ENCODE measurements at regions not wholly inside any gene's neighbourhood (a gene's known extent, or its start where the extent isn't known, plus 50 kb on each side); places are given as distances from the start of the nearest gene placed in this dataset.

DNA sequence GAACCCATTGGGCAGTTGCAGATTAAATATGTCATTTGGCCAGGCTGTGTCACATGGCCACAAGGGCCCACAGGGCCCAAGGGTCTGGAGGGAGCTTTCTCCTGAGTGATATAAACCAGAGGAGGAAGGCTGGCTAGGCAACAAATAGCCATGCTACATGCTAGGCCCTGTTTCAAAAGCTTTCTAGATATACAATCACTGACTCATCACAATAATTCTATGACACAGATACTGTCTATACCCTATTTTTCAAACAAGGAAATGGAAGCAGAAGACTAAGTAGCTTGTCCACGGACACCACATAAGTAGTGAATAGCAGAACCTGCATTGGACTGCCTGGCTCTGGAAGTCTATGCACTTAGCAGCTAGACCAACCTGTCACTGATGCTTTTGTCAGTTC is 625.4 kb downstream of the NTRK3 start:
- no peak for DNase-seq

DNA sequence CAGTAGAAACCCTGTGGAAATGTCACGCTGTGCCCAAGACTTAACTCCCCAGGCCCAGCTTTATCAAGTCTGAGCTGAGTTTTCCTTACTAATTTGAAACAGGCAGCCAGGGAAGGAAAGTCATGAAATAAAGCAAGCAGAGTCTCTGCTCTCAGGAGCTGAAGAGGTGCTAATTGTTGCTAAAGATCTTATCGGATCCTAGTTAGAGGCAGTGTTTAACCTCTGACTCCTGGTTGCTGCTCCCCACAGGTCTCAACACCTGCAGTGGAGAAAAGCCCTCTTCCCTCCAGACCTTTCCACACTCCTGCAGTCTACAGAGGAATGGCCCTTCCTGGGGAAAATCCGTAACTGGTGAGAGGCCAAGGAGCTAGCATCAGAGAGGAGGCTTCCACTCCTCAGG is 628.2 kb downstream of the NTRK3 start:
- DNase-seq: no peak

DNA sequence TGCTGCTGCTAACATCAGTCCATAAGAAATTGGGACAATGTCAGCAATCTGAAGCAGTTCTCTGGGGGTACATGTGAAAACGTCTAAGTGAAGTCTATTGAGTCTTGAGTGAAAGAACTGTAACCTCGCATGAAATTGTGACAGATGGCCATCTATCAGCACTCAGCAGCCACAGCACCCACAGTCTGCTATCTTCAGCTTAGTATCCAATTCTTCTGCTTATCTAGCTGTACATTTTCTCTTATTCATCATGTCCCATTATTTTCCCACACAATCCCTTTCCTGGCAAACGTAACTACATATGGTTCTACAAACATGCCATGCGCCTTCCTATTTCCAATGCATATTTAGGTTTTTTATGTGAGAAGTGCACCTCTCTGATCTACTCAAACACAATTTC is 629.7 kb downstream of the NTRK3 start:
- no peak for DNase-seq

DNA sequence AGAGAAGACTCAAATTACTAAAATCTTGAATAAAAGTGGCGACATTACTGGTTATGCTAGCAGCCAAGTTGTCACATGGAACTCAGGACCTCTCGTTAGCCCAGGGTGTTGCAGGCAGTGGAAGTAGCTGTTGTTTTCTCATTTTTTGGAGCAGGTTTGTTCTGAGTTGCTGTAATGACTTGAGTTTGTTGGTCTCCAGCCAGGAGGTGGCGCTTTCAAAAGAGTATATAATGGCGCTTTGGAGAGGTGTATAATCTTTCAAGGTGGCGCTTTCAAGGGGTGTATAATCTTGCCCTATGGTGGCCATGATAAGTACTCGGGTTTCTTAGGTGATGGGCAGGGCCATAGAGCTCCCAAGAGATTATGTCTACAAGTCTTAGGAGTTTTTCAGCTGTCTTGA is 632.7 kb downstream of the NTRK3 start:
- DNase-seq: no peak

DNA sequence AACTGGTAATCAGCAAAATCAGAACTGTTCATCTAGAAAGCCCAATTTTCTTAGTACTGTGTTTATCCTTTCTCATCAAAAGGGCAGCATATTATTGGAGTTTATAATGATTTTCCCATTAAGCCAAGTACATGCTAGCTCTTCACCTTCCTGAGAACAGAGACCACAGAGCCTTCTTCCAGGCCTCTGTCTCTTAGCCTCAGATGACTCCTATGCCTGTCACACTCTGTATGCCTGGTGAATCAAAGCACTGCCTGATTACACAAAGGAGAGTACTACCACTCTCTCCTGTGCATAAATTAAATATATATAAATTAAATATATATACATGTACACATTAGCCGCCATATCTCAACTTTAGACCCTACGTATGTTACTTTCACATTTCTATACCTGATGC is 636.1 kb downstream of the NTRK3 start:
- no peak for DNase-seq

DNA sequence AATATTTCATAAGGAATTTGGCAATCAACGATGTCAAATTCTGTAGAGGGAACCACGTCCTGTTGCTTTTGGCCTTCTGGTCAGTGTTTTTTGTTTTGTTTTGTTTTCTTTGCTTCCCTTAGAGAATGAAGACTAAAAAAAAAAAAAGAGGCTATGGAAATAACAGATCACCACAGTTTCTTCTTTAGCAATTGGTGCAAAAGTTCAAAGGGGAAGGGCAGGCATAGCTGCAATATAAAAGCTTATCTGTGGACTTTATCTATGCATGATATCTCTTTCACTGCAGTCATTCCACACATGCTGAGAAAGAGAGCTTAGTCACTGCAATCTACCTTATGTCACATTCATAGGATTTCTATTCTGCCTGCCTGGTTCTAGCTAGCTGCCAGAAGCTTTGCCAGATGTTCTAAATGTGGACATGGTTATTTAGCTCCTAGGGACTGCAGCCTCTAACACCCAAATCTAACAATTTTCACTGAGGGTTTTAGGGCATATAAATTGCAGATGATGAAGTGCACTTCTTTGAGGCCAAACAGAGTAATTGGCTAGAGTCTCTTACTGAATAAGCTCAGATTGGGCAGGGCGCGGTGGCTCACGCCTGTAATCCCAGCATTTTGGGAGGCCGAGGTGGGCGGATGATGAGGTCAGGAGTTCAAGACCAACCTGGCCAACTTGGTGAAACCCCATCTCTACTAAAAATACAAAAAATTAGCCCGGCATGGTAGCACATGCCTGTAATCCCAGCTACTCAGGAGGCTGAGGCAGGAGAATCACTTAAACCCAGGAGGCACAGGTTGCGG is 637.2 kb downstream of the NTRK3 start:
- peak; percentile 40 for DNase-seq

DNA sequence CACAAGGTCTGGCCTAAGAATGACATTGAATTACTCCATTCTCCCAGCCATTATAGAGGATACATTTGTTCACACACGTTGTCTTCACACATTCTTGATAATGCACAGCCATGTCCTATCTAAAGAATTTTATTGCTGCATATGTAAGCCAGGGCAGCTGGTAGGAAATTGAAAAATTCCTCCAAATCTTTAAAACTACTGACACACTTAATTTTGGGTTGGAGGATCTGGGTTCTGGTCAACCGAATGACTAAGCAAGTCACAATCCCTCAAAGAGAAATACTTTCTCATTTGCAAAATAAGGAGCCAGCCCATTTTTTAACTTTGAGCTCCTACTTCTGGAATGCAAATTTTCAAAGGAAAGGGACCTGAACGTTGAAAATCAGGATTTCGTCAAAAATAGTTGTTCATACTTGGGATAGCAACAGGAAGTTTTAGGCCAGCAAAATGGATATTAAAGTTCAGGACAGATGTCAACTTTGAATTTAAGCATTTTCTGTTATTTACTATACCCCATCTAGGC is 638.3 kb downstream of the NTRK3 start:
- DNase-seq: no peak

DNA sequence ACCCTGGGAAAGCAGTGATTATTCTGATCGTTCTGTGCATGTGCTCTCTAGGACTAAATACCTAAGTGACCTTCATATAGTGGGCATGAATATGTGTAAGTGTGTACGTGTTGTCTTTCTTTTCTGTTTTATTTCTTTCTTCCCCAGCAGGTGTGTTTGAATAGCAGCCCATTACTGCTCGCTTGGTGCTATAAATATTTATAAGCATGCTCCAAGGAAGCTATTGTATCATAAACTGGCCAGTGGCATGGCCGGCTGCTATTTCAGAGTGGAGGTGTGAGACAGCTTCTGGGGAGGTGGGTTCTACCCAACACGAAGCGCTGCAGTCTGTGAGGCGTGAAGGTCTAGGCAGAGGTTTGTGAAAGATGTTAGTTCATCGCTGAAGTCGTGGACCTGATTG is 641.8 kb downstream of the NTRK3 start:
- DNase-seq: no peak

DNA sequence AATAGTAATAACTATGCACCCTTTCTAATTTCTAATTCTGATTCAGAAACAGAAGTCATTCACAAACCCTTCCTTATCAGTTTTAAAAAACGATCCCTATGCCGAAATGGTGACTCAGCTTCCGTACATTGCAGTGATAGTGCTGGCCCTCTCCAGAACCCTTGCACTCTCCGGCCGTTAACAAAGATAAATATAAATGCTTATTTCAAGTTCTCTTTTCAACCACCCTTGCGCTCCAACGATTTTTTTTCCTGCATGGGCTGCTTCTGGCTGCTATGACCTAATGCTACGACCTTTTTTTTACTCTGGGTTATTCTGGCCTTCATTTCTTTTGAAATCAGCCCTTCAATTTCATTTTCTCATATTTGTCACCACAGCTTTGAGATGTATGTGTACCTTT is 646.2 kb downstream of the NTRK3 start:
- DNase-seq: no peak

DNA sequence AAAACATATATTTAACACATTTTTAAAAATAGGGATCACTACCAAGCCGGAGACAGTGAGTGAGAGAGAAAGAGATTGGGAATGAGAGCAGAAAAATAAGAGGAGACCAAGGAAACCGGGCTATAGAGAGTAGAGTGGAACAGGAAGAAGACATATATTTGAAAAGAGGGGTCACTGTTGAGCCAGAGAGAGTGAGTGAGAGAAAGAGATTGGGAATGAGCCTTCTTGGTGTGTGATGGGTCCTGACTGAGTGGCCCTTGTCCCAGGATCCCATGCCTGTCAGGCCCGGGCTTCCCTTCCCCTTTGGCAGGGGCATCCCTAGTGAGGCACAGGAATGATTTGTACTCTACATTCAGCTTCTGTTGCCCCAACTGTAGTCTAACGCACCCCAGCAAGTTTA is 646.6 kb downstream of the NTRK3 start:
- DNase-seq: no peak

DNA sequence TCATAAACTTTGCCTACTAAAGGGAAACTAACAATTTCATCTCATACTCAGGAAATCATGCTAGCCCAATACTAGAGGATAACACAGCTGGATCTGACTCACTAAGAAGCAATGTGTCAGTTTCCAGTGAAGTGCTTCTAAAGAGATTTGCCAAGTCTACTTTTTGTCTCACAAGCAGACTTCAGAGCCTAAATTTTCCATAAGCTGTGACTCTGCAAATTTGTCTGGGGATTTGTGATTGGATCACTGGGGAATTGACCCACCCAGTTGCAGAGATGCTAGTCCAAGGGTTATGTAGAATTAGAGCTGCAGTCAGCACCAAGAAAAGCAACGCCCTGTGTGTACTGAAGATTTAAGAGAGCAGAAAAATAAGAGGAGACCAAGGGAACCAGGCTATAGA is 647.1 kb downstream of the NTRK3 start:
- no peak for DNase-seq

DNA sequence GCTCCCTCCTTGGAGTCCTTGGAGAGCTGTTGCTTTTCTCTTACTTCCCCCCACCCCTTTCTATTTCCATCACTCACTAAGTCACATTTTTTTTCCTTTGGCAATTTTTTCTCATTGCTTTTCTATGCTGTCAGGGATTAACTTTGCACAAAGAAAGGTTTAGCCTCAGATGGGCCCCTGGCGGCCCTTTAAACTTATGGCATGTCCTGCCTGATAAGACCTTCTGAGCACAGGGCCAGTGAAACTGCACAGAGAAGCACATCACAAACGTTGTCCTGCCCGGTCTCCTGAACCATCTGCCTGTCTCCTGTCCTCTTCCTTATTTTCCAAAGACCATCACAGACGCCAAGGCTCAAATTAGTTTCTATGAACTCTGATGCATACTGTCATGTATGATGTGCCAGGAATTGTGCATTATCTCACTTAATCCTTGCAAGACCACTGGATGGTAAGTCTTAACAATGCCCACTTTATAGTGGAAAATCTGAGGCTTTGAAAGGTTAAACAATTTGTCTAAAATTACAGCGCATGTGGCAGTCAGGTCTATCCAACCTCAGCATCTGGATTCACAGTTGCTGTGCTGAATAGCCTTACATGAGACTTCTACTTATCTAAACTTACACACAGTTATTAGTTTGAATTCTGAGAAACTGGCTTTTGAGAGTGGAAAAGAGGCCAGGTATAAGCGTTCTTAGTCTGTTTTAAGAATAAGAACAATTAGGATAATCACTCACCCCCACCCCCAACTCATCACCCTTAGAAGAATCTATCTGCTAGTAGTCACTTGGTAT is 648.1 kb downstream of the NTRK3 start:
- no peak for DNase-seq

DNA sequence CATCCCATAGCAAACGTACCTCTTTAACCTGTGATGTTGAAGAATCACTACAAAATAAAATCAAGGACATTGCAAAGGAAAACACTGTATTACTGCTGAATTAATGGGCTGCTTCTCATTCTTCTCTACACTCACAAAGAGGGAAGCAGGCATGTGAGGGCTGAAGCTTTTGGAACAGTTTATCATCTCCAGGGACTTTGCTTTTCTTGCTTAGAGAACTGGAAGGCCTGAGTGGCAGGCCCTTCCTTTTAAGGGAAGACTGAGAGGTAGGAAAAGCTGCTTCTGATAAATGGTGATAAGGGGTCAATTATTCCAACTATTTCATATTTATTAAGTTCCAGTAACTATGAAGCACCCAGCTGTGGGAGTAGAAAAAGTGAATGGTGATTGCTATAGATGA is 649.6 kb downstream of the NTRK3 start:
- DNase-seq: no peak

DNA sequence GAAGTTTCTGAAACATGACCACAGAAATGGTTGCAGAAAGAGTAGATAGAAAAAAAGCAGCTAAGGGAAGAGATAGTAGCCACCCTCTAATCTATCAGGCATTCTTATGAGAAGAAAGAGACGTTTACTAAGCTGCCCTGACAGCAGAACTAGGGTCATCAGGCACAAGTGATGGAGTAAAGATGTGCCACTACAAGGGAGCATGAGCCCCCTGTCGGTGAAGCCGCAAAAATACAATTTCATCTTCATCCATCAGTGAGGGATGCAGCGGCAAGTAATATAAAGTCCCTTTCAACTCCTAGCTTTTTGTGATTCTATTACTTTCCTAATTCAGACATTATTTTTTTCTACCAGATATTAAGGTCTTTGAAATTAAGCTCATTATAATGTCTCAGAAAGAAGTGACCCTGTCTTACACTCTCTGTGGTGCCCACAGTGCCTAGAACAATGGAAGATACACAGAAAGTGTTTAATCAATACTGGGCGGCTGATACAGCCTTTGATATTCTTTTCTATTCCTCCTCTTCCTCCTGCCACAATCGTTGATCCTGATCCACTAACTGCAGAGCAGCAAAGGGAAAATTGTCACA is 651.6 kb downstream of the NTRK3 start:
- DNase-seq: no peak

DNA sequence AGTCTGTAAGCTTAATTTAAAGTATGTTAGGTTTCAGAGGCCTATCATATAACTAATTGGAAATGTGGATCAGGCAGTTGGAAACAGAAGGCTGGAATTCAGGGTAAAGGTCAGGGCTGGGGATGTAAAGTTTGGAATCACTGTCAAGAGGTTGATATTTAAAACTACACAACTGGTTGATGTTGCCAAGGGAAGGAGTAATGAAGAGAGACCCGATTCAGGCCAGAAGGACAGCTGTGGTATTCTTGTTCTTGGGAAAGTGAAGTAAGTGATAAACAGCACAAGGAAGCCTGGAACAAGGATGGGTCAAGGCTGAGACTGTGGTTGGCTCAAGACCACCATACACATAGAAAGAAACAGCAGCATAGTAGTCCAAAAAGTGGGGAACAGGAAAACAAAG is 654.2 kb downstream of the NTRK3 start:
- DNase-seq: no peak

DNA sequence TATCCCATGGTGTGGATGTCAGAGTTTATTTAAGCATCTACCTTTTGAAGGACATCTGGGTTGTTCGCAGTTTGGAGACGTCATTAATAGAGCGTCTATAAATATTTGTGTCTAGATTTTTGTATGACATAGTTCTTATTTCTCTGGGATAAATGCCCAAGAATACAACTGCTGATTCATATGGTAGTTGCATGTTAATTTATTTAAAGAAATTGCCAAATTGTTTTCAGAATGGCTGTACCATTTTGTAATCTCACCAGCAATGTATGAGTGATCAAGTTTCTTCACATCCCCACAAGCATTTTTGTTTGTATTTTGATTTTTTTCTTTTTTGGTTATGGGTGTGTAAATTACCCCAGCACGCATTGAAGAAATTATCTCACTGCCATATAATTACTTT is 656.9 kb downstream of the NTRK3 start:
- no peak for DNase-seq

DNA sequence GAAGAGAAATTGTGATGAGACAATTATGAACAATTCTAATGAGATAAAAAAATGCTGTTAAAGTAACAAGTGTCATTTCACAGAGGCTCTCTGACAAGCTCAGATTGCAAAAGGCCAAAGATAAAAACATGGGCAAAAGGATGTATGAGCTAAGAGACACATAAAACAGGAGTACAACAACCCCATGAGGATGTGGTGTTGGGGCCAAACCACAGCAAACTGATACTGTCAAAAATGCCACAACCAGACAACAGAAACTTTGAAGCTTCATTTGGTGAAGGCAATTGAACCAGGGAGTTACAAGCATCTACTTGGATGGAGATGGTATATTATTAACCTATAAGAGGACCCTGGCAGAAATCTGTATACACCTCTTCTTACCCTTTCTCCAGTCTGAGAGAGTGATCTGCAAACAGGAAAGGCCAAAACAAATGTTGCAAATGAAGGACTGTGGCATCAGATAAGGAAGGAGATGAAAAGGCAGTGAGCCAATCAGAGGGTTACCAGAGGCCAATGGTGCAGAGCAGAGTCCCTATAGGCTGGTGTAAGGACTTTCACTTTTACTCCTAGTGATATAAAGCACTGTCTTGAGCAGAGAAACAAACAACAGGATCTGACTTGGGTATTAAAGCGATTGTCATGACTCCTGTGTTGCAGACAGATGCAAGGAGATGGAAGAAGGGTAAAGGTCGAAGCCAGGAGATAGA is 659.0 kb downstream of the NTRK3 start:
- DNase-seq: no peak

DNA sequence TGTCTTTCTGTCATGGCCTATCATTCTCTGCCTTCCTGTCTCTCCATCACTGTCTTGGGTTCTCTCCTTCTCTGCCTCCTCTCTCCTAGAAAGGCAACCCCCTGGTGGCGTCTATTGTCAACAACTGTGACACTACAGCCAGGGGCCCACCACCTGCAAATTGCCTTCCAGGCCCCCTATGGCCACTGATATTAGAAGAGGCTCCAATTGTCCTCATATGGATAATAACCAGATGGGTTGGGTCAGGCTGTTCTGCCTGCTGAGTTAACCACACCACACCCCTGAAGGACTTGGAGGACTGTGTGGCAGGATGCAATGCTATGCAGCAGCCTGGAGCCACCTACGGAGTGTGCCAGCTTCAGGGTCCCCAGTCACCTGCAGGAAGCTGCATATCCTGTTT is 665.0 kb downstream of the NTRK3 start:
- DNase-seq: no peak

DNA sequence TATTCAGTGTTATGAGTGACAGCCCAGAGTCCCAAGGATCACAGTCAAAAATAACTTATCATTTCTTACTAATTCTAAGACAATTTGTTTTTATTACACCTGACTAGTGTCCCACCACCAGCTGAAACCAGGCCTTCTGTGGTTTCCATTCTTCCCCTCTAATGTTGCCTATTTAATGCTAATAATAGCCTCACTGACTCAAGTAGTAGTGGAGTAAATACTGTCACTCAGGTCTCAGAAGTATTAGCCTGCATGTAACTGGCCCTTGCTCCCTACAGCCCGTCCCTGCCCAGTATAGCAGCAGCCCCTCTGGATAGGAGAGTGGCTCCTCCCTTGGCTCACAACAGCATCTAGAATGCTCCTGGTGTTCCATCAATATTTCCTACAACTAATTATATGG is 665.5 kb downstream of the NTRK3 start:
- DNase-seq: no peak

DNA sequence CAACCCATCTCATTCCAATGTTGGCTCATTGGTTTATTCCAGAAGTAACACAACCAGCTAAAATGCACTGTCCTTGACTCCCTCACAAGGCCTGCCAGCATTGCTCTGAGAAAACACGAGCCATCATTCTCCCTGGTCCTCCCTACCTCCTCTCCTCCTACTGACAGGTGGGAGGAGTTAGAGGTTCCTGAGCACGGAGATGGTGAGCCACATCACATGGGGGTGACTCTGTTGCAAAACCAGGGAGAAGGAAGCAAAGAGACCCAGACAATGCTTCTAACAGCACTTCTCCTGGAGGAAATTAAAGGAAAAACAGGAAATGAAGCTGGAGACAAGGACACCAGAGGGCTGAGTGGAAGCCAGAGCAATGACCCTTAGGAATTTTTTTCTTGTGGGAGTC is 667.4 kb downstream of the NTRK3 start:
- no peak for DNase-seq

DNA sequence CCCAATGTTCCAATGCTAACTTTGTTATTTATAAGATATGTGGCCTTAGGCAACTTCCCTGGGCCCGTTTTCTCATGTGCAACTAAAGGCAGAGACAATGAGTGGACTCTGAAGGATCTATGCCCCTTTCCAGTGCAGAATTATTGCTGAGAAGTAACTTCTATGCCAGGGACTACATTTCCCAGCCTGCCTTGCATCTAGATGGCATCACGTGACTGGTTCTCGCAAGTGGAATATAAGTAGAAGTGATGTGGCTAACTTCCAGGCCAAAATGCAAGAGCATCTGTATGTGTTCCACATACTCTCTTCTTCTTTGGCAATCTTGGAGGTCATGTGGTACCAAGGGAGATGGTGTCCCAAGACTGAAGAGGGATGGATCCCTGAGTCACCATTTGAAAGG is 674.4 kb downstream of the NTRK3 start:
- DNase-seq: no peak

DNA sequence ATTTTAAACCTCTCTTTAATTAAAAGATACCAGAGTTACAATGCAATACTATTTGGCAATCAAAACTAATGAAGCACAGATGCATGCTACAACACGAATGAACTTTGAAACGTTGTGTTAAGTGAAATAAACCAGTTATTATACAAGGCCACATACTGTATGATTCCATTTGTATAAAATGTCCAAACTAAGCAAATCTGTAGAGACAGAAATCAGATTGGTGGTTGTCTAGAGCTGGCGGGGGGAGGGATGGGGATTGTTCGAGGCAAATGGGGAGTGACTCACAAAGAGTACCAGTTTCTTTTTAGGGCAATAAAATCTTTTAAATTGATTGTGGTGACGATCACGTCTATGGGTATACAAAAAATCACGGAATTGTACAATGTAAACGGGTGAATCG is 677.0 kb downstream of the NTRK3 start:
- DNase-seq: no peak

DNA sequence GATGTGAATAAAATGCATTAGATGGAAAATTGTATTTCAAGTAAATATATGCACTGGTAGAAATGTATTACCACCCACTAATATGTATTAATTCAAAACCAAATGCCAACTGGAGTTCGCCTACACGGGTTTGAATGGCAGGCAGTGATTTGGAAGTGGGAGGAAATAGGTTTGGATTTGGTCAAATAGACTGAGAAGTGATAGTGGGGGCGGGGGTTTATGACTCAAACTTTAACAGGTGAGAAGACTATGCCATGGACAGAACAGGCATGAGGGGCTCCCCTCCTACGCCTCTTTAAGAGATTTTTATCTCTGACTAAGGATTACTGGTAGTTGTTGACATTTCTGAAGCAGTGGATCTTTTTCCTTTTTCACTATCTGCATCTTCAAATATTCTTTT is 677.8 kb downstream of the NTRK3 start:
- DNase-seq: no peak

Measured in left kidney (tissue), 1 donor.